Endothelial cell of umbilical vein (primary cell): ENCODE measurements at regions not wholly inside any gene's neighbourhood (a gene's known extent, or its start where the extent isn't known, plus 50 kb on each side); places are given as distances from the start of the nearest gene placed in this dataset.

ENCODE experiments used
- BruUV-seq: library from RNA; stranded (reverse); fragments of 400-500 nt; replicated peaks from 2 replicates; lab custom pipeline; 2021; lab: Mats Ljungman, UMichigan
- CTCF ChIA-PET: fragments of 300-600, 350-600 bp; sonication (Branson Sonifier 250); formaldehyde crosslinking; loops from one replicate; lab custom pipeline; 2021; ENCODE audit warnings: antibody characterized with exemption, inconsistent platforms; lab: Charles Lee
- POLR2A ChIA-PET: fragments of 300-600, 350-600 bp; sonication (Branson Sonifier 250); formaldehyde crosslinking; loops from one replicate; lab custom pipeline; 2021; ENCODE audit warnings: antibody characterized with exemption, inconsistent platforms; lab: Charles Lee
- DNase-seq: peaks from one replicate; pipeline ENCODE4 v3.0.0-alpha.2; 2011; ENCODE audit warnings: low read depth, low spot score
- FAIRE-seq: peaks from 2 replicates; lab custom pipeline; 2011; peaks lifted over from hg19 to GRCh38; lab: Jason Lieb, UNC
- H2AFZ ChIP-seq: 2 replicates; pipeline ENCODE4 v1.6.0; 2012; ENCODE audit warnings: low read depth, low read length, control low read depth, inconsistent platforms
- H3K27ac ChIP-seq: 2 replicates; pipeline ENCODE4 v1.5.1; 2011; ENCODE audit warnings: low read depth, mild to moderate bottlenecking, control low read depth, low read length, moderate library complexity; ENCODE audit not compliant: insufficient read depth
- H3K27me3 ChIP-seq, 2 experiments: 2 replicates each; pipeline versions ENCODE4 v1.6.0 to v1.6.1; 2011; ENCODE audit warnings: low read length in 2 of 2, mixed read lengths in 1 of 2; ENCODE audit not compliant: control insufficient read depth in 2 of 2, insufficient read depth in 2 of 2
- H3K36me3 ChIP-seq, 2 experiments: 2 replicates in 1 of 2; 3 replicates in 1 of 2; pipeline ENCODE4 v1.5.1; 2011; ENCODE audit warnings: low read length in 2 of 2, mild to moderate bottlenecking in 1 of 2, moderate library complexity in 1 of 2; ENCODE audit not compliant: control insufficient read depth in 2 of 2, insufficient read depth in 2 of 2; ENCODE audit errors: extremely low read depth in 1 of 2
- H3K4me1 ChIP-seq: 3 replicates; pipeline ENCODE4 v1.5.1; 2011; ENCODE audit warnings: mild to moderate bottlenecking, low read length; ENCODE audit not compliant: control insufficient read depth, insufficient read depth; ENCODE audit errors: extremely low read depth
- H3K4me2 ChIP-seq: 2 replicates; pipeline ENCODE4 v1.6.1; 2011; ENCODE audit warnings: low read length, control low read depth, mixed read lengths; ENCODE audit not compliant: insufficient read depth
- H3K4me3 ChIP-seq, 3 experiments: fragments of 200-600 bp in 1 of 3; sonication (generic), shearing (Covaris generic) in 1 of 3; replicated peaks in 1 of 3; 2 replicates each; pipeline ENCODE4 v1.5.1; 2011 to 2016; ENCODE audit warnings: control low read depth in 3 of 3, low read length in 3 of 3, mild to moderate bottlenecking in 2 of 3, inconsistent platforms in 1 of 3, low read depth in 1 of 3, moderate library complexity in 1 of 3; ENCODE audit not compliant: insufficient read depth in 1 of 3
- H3K79me2 ChIP-seq: 2 replicates; pipeline ENCODE4 v1.6.0; 2012; ENCODE audit warnings: low read length, inconsistent platforms; ENCODE audit not compliant: control insufficient read depth, insufficient read depth
- H3K9ac ChIP-seq: replicated peaks from 2 replicates; pipeline ENCODE3; 2011; ENCODE audit warnings: low read length, control low read depth; ENCODE audit not compliant: insufficient read depth; ENCODE audit errors: extremely low read depth
- H3K9me1 ChIP-seq: replicated peaks from 3 replicates; pipeline ENCODE4 v1.6.0; 2011; ENCODE audit warnings: mild to moderate bottlenecking, low read length; ENCODE audit not compliant: control insufficient read depth, insufficient read depth; ENCODE audit errors: extremely low read depth
- H3K9me3 ChIP-seq: replicated peaks from 2 replicates; pipeline ENCODE4 v1.5.1; 2012; ENCODE audit warnings: low read length, inconsistent platforms; ENCODE audit not compliant: control insufficient read depth, insufficient read depth
- H4K20me1 ChIP-seq: replicated peaks from 2 replicates; pipeline ENCODE3; 2011; ENCODE audit warnings: mild to moderate bottlenecking, low read length; ENCODE audit not compliant: control insufficient read depth, insufficient read depth; ENCODE audit errors: extremely low read depth
- EZH2 ChIP-seq: IDR thresholded peaks from 2 replicates; pipeline ENCODE4 v1.6.1; 2012; ENCODE audit warnings: borderline replicate concordance, low read depth, mild to moderate bottlenecking, moderate library complexity, low read length, inconsistent platforms; ENCODE audit not compliant: severe bottlenecking
- FOS ChIP-seq: IDR thresholded peaks from 2 replicates; pipeline ENCODE4 v1.6.1; 2011; ENCODE audit warnings: mild to moderate bottlenecking, low read length, moderate library complexity, borderline replicate concordance; ENCODE audit not compliant: insufficient read depth
- GATA2 ChIP-seq: IDR thresholded peaks from 2 replicates; pipeline ENCODE4 v1.7.0; 2011; ENCODE audit warnings: low read depth, mild to moderate bottlenecking, moderate library complexity, mixed read lengths, low read length; ENCODE audit not compliant: insufficient read length, insufficient read depth
- JUN ChIP-seq: IDR thresholded peaks from 2 replicates; pipeline ENCODE4 v1.6.1; 2011; ENCODE audit warnings: borderline replicate concordance, low read depth; ENCODE audit not compliant: insufficient read length, insufficient read depth
- MYC ChIP-seq: IDR thresholded peaks from one replicate; pipeline ENCODE4 v1.6.1; 2011; ENCODE audit warnings: mild to moderate bottlenecking, low read depth, low read length
- POLR2A ChIP-seq: IDR thresholded peaks from 2 replicates; pipeline ENCODE4 v1.6.1; 2012; ENCODE audit warnings: low read depth, mild to moderate bottlenecking, control low read depth, low read length
- POLR2AphosphoS5 ChIP-seq: IDR thresholded peaks from 2 replicates; pipeline ENCODE4 v1.6.1; 2012; ENCODE audit warnings: low read depth, mild to moderate bottlenecking, control low read depth, low read length, moderate library complexity; ENCODE audit not compliant: insufficient read depth
- dilution Hi-C: fragments of 300-500 bp; cut with MboI; formaldehyde crosslinking; loops from one replicate; pipeline ENCODE4 v1.15.0; 2019; ENCODE audit warnings: low sequenced_read_pairs; ENCODE audit not compliant: extremely low pct_ligation_motif_present
- intact Hi-C: fragments of 100-400 bp; cut with micrococcal nuclease; formaldehyde crosslinking; loops from one replicate; pipeline ENCODE4 v1.10.0; 2022
- TF ChIP-seq, protein P1 (sequence below), 2 donors: IDR thresholded peaks; 1 replicate in 1 of 2; 2 replicates in 1 of 2; pipeline ENCODE4 v1.5.1; 2011; ENCODE audit warnings: low read length in 2 of 2, mild to moderate bottlenecking in 2 of 2, moderate library complexity in 2 of 2, control low read depth in 1 of 2, inconsistent platforms in 1 of 2, low read depth in 1 of 2; ENCODE audit not compliant: insufficient read depth in 1 of 2; ENCODE audit errors: extremely low read depth in 1 of 2
- TF ChIP-seq, protein P2 (sequence below): IDR thresholded peaks from 2 replicates; pipeline ENCODE4 v1.6.1; 2011; ENCODE audit not compliant: insufficient read depth, insufficient read length

- intact Hi-C loops (no loop called here), dilution Hi-C loops (no loop called here)
- Histone ChIP-seq H3K27me3 (no peaks in the 10 kb centered on the region), H3K27ac (no peak overlapping the region), H4K20me1 (no peaks in the 10 kb centered on the region), H3K4me1 (no peaks in the 10 kb centered on the region), H2AFZ (no peak overlapping the region), H3K9me3 (no peaks in the 10 kb centered on the region), H3K4me2 (no peak overlapping the region), H3K36me3 (no peaks in the 10 kb centered on the region), H3K4me3 (no peak overlapping the region), H3K79me2 (no peaks in the 10 kb centered on the region), H3K9ac (no peak overlapping the region), H3K9me1 (no peaks in the 10 kb centered on the region)
- CTCF ChIA-PET, result no interaction called here
- TF ChIP-seq EZH2, result no peak
- TF ChIP-seq FOS, result no peak
- TF ChIP-seq MYC, result no peak
- no peak for TF ChIP-seq GATA2
- no peak for TF ChIP-seq JUN
- no peak for TF ChIP-seq POLR2A
- TF ChIP-seq, protein P1, sequence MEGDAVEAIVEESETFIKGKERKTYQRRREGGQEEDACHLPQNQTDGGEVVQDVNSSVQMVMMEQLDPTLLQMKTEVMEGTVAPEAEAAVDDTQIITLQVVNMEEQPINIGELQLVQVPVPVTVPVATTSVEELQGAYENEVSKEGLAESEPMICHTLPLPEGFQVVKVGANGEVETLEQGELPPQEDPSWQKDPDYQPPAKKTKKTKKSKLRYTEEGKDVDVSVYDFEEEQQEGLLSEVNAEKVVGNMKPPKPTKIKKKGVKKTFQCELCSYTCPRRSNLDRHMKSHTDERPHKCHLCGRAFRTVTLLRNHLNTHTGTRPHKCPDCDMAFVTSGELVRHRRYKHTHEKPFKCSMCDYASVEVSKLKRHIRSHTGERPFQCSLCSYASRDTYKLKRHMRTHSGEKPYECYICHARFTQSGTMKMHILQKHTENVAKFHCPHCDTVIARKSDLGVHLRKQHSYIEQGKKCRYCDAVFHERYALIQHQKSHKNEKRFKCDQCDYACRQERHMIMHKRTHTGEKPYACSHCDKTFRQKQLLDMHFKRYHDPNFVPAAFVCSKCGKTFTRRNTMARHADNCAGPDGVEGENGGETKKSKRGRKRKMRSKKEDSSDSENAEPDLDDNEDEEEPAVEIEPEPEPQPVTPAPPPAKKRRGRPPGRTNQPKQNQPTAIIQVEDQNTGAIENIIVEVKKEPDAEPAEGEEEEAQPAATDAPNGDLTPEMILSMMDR (IDR thresholded peaks at IDR 0.05; ENCODE audit: extremely low read depth in 1 of 2, insufficient read depth in 1 of 2, low read depth in 1 of 2, low read length in 2 of 2), result no peak
- TF ChIP-seq, protein P2, sequence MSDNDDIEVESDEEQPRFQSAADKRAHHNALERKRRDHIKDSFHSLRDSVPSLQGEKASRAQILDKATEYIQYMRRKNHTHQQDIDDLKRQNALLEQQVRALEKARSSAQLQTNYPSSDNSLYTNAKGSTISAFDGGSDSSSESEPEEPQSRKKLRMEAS, result no peak
- no peak for TF ChIP-seq POLR2AphosphoS5
- FAIRE-seq, result no peak
- DNase-seq, result no peak
- no TSS peak for BruUV-seq
- POLR2A ChIA-PET, result no interaction called here
Observed at GRCh38 chr10:84685047-84685660, 356.8 kb downstream of the CCSER2 start.
